HG03159 (cell line): ENCODE measurements at regions not wholly inside any gene's neighbourhood (a gene's known extent, or its start where the extent isn't known, plus 50 kb on each side); places are given as distances from the start of the nearest gene placed in this dataset.

ENCODE experiments used
- ATAC-seq: cut with Tn5 transposase; IDR thresholded peaks from one replicate; pipeline ENCODE4 v1.9.1; 2021; ENCODE audit warnings: mild to moderate bottlenecking, moderate library complexity; ENCODE audit not compliant: unreplicated experiment

GRCh38 chr3:102741694-102742093, 306.9 kb downstream of the ZPLD1 start:
- no peak for ATAC-seq

GRCh38 chr3:102745881-102746280, 311.1 kb downstream of the ZPLD1 start:
- ATAC-seq = no peak

GRCh38 chr3:102747611-102748010, 312.8 kb downstream of the ZPLD1 start:
- no peak for ATAC-seq

GRCh38 chr3:102748646-102749045, 313.8 kb downstream of the ZPLD1 start:
- no peak for ATAC-seq

GRCh38 chr3:102750322-102750721, 315.5 kb downstream of the ZPLD1 start:
- ATAC-seq = no peak

GRCh38 chr3:102753901-102754300, 319.1 kb downstream of the ZPLD1 start:
- no peak for ATAC-seq

GRCh38 chr3:102756706-102757105, 321.9 kb downstream of the ZPLD1 start:
- no peak for ATAC-seq

- no peak for ATAC-seq
These were observed 323.1 kb downstream of the ZPLD1 start for GRCh38 chr3:102757950-102758349.

GRCh38 chr3:102761766-102762165, 327.0 kb downstream of the ZPLD1 start:
- no peak for ATAC-seq

- no peak for ATAC-seq
These were observed 356.0 kb downstream of the ZPLD1 start for GRCh38 chr3:102790747-102791325.

- ATAC-seq = no peak
These were observed 357.1 kb downstream of the ZPLD1 start for GRCh38 chr3:102791641-102792589.

GRCh38 chr3:102796804-102797203, 362.0 kb downstream of the ZPLD1 start:
- no peak for ATAC-seq

GRCh38 chr3:102802819-102803420, 368.1 kb downstream of the ZPLD1 start:
- no peak for ATAC-seq

- no peak for ATAC-seq
These were observed 376.1 kb downstream of the ZPLD1 start for GRCh38 chr3:102810937-102811336.

GRCh38 chr3:102826636-102827035, 391.8 kb downstream of the ZPLD1 start:
- ATAC-seq = no peak

GRCh38 chr3:102827386-102827785, 392.6 kb downstream of the ZPLD1 start:
- no peak for ATAC-seq

GRCh38 chr3:102830415-102830814, 395.6 kb downstream of the ZPLD1 start:
- ATAC-seq = no peak

- no peak for ATAC-seq
These were observed 407.1 kb downstream of the ZPLD1 start for GRCh38 chr3:102841866-102842265.

GRCh38 chr3:102866845-102867244, 432.0 kb downstream of the ZPLD1 start:
- no peak for ATAC-seq

- no peak for ATAC-seq
These were observed 448.7 kb downstream of the ZPLD1 start for GRCh38 chr3:102883515-102883914.

- ATAC-seq = no peak
These were observed 450.5 kb downstream of the ZPLD1 start for GRCh38 chr3:102885289-102885688.

- ATAC-seq = no peak
These were observed 452.6 kb downstream of the ZPLD1 start for GRCh38 chr3:102887431-102887830.
